ENCODE measurements at regions not wholly inside any gene's neighbourhood (a gene's known extent, or its start where the extent isn't known, plus 50 kb on each side); places are given as distances from the start of the nearest gene placed in this dataset.

GRCh38 chr3:181105646-181106045 is 116.1 kb upstream of the DNAJC19 start:
- no peaks in the 10 kb centered on the region for H3K36me3 ChIP-seq
- H3K9me3 ChIP-seq, result no peaks in the 10 kb centered on the region
- no peak for ATAC-seq
- intact Hi-C loops (cut with DNase I), result no loop called here
- H3K27me3 ChIP-seq, result no peaks in the 10 kb centered on the region
- FAIRE-seq, result no peak
- no peak overlapping the region for H3K4me3 ChIP-seq
- H3K4me1 ChIP-seq, result no peaks in the 10 kb centered on the region
- no peak for DNase-seq
- 32 to 34% methylated on average over 3 of the region's 3 CpGs for WGBS, 2 donors
- no peak overlapping the region for H3K27ac ChIP-seq
- TF ChIP-seq CTCF (IDR thresholded peaks at IDR 0.05), result no peak

- Histone ChIP-seq H3K4me3 (no peak overlapping the region), H3K36me3 (no peaks in the 10 kb centered on the region), H3K4me1 (no peaks in the 10 kb centered on the region), H3K27ac (no peak overlapping the region), H3K27me3 (no peaks in the 10 kb centered on the region), H3K9me3 (no peaks in the 10 kb centered on the region)
- no peak for TF ChIP-seq CTCF (IDR thresholded peaks at IDR 0.05)
- intact Hi-C loops (cut with DNase I), result no loop called here
- no peak for ATAC-seq
- DNase-seq, result no peak
- FAIRE-seq, result no peak
Measured at GRCh38 chr3:181103605-181104004, 114.1 kb upstream of the DNAJC19 start.

DNA sequence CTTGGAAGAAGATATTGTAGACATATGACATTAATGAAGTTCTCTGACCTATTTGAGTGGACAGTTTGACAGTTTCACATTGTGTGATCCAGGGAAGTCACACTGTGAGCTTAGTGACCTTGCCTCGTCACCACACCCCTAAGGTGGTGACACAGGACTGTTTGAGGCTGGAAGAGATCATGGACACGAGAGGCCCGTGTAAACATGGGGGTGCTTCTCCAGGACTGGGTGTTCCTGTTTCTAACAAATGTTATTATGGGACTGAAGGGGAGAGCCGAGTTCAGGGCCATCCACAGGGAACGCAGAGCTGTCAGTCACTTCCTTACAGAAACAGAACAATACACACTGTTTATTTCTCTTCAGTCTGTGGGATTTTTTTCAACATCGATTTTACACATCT is 96.5 kb upstream of the DNAJC19 start:
- FAIRE-seq, result no peak
- no peaks in the 10 kb centered on the region for H3K27me3 ChIP-seq
- no peak for DNase-seq
- WGBS, 2 donors, result 38 to 47% methylated on average over 6 of the region's 6 CpGs
- no peak overlapping the region for H3K27ac ChIP-seq
- no peak overlapping the region for H3K4me3 ChIP-seq
- H3K36me3 ChIP-seq, result no peaks in the 10 kb centered on the region
- no peak for ATAC-seq
- TF ChIP-seq CTCF (IDR thresholded peaks at IDR 0.05), result no peak
- H3K9me3 ChIP-seq, result no peaks in the 10 kb centered on the region
- H3K4me1 ChIP-seq, result no peaks in the 10 kb centered on the region
- intact Hi-C loops (cut with DNase I), result no loop called here

DNA sequence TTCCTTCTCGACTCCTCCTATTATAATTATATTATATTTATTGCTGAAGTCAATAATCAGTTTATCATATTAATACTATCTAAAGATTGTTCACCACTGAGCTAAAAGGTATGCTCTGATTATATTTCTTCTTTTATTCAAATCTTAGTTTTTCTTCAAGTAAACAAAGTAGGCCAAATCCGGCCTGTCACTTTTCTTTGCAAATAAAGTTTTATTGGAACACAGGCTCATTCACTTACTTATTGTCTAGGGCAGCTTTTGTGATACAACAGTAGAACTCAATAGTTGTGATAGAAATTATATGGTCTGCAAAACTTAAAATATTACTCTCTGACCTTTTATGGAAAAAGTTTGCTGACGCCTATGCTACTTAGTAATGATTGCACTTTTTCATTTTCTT is 92.4 kb upstream of the DNAJC19 start:
- Histone ChIP-seq H3K27me3 (no peaks in the 10 kb centered on the region), H3K4me3 (no peak overlapping the region), H3K27ac (no peak overlapping the region), H3K36me3 (no peaks in the 10 kb centered on the region), H3K9me3 (no peaks in the 10 kb centered on the region), H3K4me1 (no peaks in the 10 kb centered on the region)
- TF ChIP-seq CTCF (IDR thresholded peaks at IDR 0.05), result no peak
- ATAC-seq, result no peak
- intact Hi-C loops (cut with DNase I), result no loop called here
- DNase-seq, result no peak
- FAIRE-seq, result no peak
- 75 to 85% methylated on average over 3 of the region's 3 CpGs for WGBS, 2 donors

DNA sequence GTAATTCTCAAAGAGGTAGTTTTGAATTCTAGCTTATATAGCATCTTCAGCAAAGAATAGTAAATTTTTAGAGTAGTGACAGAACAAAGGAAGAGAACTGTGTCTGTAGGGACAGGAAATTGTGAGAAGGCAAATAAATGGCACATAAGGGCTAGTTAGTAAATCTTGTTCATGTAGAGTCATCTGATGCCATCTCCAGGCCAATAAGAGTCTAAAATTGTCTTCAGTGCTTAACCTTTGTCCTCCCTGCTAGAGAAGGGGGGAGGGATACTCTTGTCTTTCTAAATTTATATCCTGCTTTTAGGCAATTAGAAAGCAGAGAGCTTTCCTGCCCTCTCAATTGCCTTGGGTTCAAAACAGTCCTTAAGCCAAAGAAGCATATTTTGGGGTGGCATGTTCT is 87.0 kb upstream of the DNAJC19 start:
- intact Hi-C loops (cut with DNase I), result no loop called here
- Histone ChIP-seq H3K27ac (no peak overlapping the region), H3K4me3 (no peak overlapping the region), H3K4me1 (no peaks in the 10 kb centered on the region), H3K9me3 (no peaks in the 10 kb centered on the region), H3K36me3 (no peaks in the 10 kb centered on the region), H3K27me3 (no peaks in the 10 kb centered on the region)
- FAIRE-seq (no peak), ATAC-seq (no peak), DNase-seq (no peak)
- TF ChIP-seq CTCF (IDR thresholded peaks at IDR 0.05), result no peak
